Rectal smooth muscle tissue (tissue), 1 donor: ENCODE measurements at regions not wholly inside any gene's neighbourhood (a gene's known extent, or its start where the extent isn't known, plus 50 kb on each side); places are given as distances from the start of the nearest gene placed in this dataset.

Experiments used
- H3K27ac ChIP-seq: one replicate; pipeline ENCODE4 v1.7.0; 2013; ENCODE audit warnings: low read depth, low read length, inconsistent platforms
- H3K27me3 ChIP-seq: one replicate; pipeline ENCODE4 v1.7.0; 2013; ENCODE audit warnings: low read length; ENCODE audit not compliant: control insufficient read depth, insufficient read depth
- H3K36me3 ChIP-seq: one replicate; pipeline ENCODE4 v1.7.0; 2013; ENCODE audit warnings: low read length; ENCODE audit not compliant: control insufficient read depth, insufficient read depth
- H3K4me1 ChIP-seq: one replicate; pipeline ENCODE4 v1.7.0; 2013; ENCODE audit warnings: low read length; ENCODE audit not compliant: control insufficient read depth, insufficient read depth
- H3K4me3 ChIP-seq: one replicate; pipeline ENCODE4 v1.7.0; 2013; ENCODE audit warnings: low read length
- H3K9ac ChIP-seq: one replicate; pipeline ENCODE4 v1.7.0; 2013; ENCODE audit warnings: low read length

DNA sequence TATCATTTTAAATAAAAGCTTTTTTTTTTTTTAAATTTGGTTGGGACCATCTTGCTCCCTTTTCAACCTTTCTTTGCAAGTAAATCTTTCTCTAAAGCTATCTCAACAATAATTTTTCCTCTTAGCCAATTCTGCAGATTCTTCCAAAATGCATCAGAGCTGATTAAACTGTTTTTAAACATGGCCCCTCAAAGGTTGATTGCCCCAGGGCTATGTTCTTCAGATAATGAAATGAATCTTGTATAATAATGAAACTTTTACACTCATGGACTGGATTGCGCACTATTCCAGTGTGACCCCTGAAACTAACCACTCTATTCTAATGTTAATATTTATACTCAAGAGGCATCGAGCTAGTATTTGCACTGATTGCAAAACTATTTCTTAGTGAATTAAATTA lies 222.8 kb upstream of the PRDM9 start:
- H3K36me3 ChIP-seq, result no peaks in the 10 kb centered on the region
- H3K4me1 ChIP-seq, result no peaks in the 10 kb centered on the region
- H3K9ac ChIP-seq, result no peak overlapping the region
- no peak overlapping the region for H3K4me3 ChIP-seq
- no peaks in the 10 kb centered on the region for H3K27me3 ChIP-seq
- no peak overlapping the region for H3K27ac ChIP-seq

DNA sequence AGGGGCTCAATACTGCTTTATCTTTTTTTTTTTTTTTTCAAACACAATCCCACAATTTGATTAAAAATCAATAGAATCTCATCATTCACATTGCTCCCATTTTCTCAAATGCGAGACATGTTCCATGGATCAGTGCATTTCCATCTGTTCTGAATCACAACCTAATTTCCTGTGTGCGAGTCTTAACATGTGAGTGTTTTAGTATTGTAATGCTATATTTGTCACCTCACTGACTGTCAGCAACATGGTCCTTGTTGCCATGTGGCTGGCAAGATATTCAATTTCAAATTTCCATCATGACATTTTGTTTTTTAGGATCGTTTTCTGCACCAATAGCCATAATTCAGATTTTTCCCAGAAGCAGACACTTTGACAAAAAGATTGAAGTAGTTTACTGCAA lies 233.2 kb upstream of the PRDM9 start:
- Histone ChIP-seq H3K4me3 (no peak overlapping the region), H3K27me3 (no peaks in the 10 kb centered on the region), H3K9ac (no peak overlapping the region), H3K36me3 (no peaks in the 10 kb centered on the region), H3K27ac (no peak overlapping the region), H3K4me1 (no peaks in the 10 kb centered on the region)

DNA sequence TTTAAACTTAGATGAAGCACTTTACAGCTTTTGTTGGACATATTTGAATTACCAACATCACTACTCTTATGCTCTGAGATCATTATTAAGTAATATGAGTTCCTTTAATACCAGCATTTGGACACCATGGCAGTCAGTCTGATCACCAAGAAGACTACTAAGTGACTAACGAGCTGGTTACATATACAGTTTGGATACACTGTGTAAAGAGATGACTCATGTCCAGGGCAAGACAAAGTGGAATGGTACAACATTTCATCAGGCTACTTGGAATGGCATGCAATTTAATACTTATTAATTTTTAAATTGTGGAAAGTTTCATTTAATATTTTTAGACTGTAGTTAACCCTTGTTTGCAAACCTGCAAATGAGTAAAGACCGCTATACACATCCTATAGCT lies 237.4 kb upstream of the PRDM9 start:
- no peaks in the 10 kb centered on the region for H3K4me1 ChIP-seq
- no peak overlapping the region for H3K4me3 ChIP-seq
- H3K27ac ChIP-seq, result no peak overlapping the region
- no peaks in the 10 kb centered on the region for H3K36me3 ChIP-seq
- no peak overlapping the region for H3K9ac ChIP-seq
- no peaks in the 10 kb centered on the region for H3K27me3 ChIP-seq

DNA sequence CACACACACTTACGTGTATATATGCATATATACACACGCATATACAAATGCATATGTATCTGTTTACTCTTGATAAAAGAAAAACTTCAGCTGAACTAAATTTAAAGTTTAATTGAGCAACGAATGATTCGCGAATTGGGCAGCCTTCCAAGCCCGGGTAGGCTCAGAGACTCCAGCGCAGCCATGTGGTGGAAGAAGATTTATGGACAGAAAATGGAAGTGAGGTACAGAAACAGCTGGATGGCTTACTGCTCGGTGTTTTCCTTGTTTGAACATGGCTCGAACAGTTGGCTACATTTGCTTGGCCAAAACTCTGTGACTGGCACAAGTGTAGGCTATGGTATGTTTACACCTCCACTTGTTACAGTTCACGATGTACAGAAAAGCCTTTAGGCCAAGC lies 239.3 kb upstream of the PRDM9 start:
- H3K27me3 ChIP-seq, result no peaks in the 10 kb centered on the region
- H3K4me3 ChIP-seq, result no peak overlapping the region
- H3K9ac ChIP-seq, result no peak overlapping the region
- H3K27ac ChIP-seq, result no peak overlapping the region
- H3K36me3 ChIP-seq, result no peaks in the 10 kb centered on the region
- no peaks in the 10 kb centered on the region for H3K4me1 ChIP-seq

DNA sequence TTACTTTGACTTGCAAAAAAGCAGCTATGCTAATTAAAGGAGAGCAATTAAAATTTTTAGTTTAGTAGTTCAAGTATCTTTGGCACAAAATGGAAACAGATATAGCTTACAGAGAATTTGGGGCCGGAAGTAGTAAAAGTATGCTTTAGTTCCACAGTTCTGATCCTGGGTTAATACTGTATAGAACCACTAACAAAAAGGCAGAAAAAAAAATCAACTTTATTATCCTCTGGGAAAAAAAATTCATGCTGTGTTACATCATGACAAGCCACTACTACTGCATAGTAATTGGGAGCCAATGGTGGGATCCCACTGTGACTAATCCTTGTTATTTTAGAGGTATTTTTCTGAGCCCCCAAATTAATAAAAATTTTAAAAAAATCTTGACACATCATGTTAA lies 246.8 kb upstream of the PRDM9 start:
- no peak overlapping the region for H3K4me3 ChIP-seq
- H3K36me3 ChIP-seq, result no peaks in the 10 kb centered on the region
- no peak overlapping the region for H3K27ac ChIP-seq
- H3K9ac ChIP-seq, result no peak overlapping the region
- H3K27me3 ChIP-seq, result no peaks in the 10 kb centered on the region
- H3K4me1 ChIP-seq, result no peaks in the 10 kb centered on the region

DNA sequence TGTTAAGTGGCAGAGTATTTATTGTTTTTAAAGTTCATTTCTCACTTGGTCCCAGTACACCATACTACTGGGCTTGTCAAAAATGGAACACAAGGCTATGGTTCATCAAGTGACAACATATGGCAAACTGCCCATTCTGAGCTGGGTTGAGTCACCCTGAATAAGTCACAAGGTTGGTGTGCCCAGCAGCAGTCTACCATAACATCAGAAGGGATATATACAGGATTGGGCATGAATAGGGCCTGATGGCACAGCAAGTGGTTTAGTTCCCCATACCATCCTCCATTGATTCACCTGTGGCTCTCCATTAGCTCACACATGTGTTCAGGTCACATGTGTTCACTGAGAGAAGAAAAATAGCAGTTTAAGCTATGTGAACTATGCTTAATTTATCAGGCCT lies 249.8 kb upstream of the PRDM9 start:
- no peak overlapping the region for H3K4me3 ChIP-seq
- H3K9ac ChIP-seq, result no peak overlapping the region
- no peaks in the 10 kb centered on the region for H3K36me3 ChIP-seq
- no peak overlapping the region for H3K27ac ChIP-seq
- H3K27me3 ChIP-seq, result no peaks in the 10 kb centered on the region
- no peaks in the 10 kb centered on the region for H3K4me1 ChIP-seq

DNA sequence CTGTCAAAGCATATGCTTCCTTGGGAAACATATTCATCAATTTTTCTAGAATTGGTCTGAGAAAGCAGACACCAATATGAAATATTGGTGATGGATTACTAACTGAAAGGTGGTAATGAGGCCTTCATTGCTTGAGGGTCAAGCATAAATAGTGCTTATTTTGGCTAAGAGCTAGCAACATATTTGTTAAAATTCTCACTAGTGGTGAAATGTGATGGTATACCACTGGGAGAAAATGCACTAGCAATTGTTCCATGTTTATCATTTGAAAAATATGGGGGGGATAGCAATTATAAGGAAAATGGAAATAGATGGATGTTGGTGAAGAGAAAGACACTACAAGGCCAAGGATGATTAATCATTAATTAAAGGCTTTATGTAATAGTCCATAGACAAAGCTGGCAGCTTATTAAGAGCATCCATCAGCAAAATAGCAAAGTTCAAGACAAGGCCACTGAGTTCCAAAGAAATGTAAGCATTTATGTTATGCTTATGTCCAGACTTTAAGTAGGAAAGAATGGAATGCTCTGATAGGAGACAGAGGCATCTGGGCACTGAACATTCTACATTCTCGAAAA lies 253.7 kb upstream of the PRDM9 start:
- Histone ChIP-seq H3K27me3 (no peaks in the 10 kb centered on the region), H3K36me3 (no peaks in the 10 kb centered on the region), H3K9ac (no peak overlapping the region), H3K4me3 (no peak overlapping the region), H3K4me1 (no peaks in the 10 kb centered on the region), H3K27ac (no peak overlapping the region)

DNA sequence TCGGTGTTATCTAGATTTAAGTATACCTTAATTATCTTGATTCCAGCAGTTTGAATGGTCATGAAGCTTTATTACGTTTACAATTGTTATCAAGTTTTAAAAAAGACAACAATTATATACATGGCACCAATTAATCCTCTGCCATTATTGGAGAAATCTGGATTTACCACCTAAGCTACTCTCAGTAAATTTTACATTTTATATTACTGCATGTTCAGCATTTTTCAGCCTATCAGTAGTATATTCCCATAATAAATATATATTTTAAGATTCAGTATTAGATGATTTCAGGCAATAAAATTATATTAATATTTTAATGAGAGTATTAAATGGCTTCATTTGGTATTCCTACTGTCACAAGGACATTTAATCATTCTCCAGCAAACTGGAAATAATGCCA lies 264.5 kb upstream of the PRDM9 start:
- Histone ChIP-seq H3K4me3 (no peak overlapping the region), H3K27me3 (no peaks in the 10 kb centered on the region), H3K36me3 (no peaks in the 10 kb centered on the region), H3K9ac (no peak overlapping the region), H3K27ac (no peak overlapping the region), H3K4me1 (no peaks in the 10 kb centered on the region)

DNA sequence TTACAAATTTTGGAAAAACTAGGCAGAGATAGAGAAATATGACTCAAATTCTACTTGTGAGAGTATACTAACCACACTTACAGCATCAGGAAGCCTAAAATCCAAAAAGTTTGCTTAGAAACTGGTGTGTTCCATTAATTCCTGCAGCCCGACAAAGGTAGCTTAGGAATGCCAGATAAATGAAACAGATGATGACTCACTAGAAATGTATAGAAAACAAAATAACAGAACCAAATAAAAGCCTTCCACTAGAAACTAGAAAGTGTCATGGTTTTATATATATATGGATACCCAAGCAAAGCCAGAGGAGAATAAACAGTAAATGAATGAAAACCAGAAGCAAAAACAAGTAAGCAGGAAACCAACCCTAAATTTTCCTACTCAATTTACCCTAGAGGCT lies 272.2 kb upstream of the PRDM9 start:
- Histone ChIP-seq H3K27me3 (no peaks in the 10 kb centered on the region), H3K4me3 (no peak overlapping the region), H3K9ac (no peak overlapping the region), H3K36me3 (no peaks in the 10 kb centered on the region), H3K4me1 (no peaks in the 10 kb centered on the region), H3K27ac (no peak overlapping the region)

DNA sequence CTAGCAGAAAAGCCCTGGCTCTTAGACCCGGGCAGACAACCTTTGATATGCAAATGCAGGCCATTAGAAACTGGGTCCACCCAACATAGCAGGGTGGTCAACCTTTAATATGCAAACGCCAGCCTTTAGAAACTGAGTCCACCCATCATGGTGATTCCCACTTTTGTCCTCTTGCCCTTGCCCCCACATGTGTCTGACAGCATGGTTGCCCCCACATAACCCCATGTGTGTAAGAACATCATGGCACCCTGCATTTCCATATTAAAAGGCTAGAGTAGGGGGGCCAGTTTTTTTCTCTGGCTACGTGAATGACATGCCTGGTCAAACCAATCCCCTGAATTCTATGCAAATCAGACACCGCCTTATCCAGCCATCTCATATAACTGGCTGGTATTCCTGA lies 273.2 kb upstream of the PRDM9 start:
- Histone ChIP-seq H3K4me1 (no peaks in the 10 kb centered on the region), H3K36me3 (no peaks in the 10 kb centered on the region), H3K27me3 (no peaks in the 10 kb centered on the region), H3K4me3 (no peak overlapping the region), H3K27ac (no peak overlapping the region), H3K9ac (no peak overlapping the region)

DNA sequence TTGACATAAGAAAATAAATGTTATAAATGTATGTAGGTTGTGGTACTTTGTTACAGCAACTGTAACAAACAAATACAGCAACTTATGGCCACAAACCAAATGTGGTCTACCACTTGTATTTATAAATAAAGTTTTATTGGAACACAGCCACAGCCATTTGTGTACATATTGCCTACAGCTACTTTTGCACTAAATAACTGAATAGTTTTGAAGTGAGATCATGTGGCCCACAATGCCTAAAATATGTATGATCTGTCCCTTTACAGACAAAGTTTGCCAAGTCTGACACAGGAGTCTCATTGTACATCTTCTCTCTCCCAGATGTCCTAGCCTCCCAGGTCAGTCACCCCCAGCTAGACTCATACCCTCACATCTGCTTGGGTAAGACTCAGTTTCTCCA lies 283.6 kb upstream of the PRDM9 start:
- Histone ChIP-seq H3K9ac (no peak overlapping the region), H3K27me3 (no peaks in the 10 kb centered on the region), H3K4me3 (no peak overlapping the region), H3K27ac (no peak overlapping the region), H3K36me3 (no peaks in the 10 kb centered on the region), H3K4me1 (no peaks in the 10 kb centered on the region)

DNA sequence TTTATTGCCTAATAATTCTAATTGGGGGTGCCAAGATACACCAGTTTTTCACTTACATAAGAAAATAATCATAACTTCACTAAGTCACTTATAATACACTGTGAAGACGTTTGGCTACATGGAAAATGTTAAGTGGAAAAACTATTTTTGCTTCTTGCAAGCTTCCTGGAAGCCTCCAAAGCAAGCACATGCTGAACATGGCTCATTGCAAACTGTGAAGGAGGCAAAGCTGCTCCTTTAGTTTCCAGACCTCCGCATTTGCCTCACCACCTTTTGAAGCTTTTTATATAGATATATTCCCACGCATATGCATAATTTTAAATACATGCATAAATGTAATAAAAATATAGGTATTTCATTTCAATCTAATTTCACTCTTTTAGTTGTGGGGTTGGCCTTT lies 285.6 kb upstream of the PRDM9 start:
- no peaks in the 10 kb centered on the region for H3K4me1 ChIP-seq
- H3K9ac ChIP-seq, result no peak overlapping the region

DNA sequence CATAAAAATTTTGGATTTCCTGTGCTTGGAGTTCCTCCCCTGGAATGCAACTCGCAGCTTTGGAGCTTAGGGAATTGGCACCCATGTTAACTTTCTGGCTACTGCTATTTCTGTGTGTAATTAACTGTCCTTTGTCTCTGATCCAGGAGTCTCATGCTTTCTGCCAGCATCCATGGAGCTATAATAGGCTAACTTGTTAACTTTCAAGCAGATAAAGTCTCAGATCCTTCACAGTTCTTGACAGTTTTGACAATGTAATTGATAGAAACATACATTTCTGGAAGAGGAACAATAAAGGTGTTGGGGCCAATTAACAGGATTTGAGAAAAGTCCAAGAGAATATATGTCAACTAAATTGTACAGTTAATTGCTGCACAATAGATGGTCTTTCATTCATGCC lies 290.2 kb upstream of the PRDM9 start:
- Histone ChIP-seq H3K9ac (no peak overlapping the region), H3K4me3 (no peak overlapping the region), H3K36me3 (no peaks in the 10 kb centered on the region), H3K27ac (no peak overlapping the region), H3K27me3 (no peaks in the 10 kb centered on the region), H3K4me1 (no peaks in the 10 kb centered on the region)

More for the DNA sequence above, 285.6 kb upstream of the PRDM9 start:
- no peaks in the 10 kb centered on the region for H3K27me3 ChIP-seq
- no peaks in the 10 kb centered on the region for H3K36me3 ChIP-seq
- no peak overlapping the region for H3K4me3 ChIP-seq
- no peak overlapping the region for H3K27ac ChIP-seq
